AG04450 (cell line): ENCODE measurements at regions not wholly inside any gene's neighbourhood (a gene's known extent, or its start where the extent isn't known, plus 50 kb on each side); places are given as distances from the start of the nearest gene placed in this dataset.

Experiments
- CTCF ChIA-PET: fragments of 300-600, 350-600 bp; formaldehyde crosslinking; extraction: SDS; loops from one replicate; lab custom pipeline; 2022; ENCODE audit warnings: antibody characterized with exemption, inconsistent platforms; lab: Charles Lee
- POLR2A ChIA-PET: fragments of 350-600 bp; formaldehyde crosslinking; extraction: SDS; loops from one replicate; lab custom pipeline; 2021; ENCODE audit warnings: antibody characterized with exemption, inconsistent platforms; lab: Yijun Ruan, JAX
- DNase-seq: peaks from one replicate; pipeline ENCODE4 v3.0.0-alpha.2; 2011; ENCODE audit warnings: low read depth, low spot score
- H3K27ac ChIP-seq: one replicate; pipeline ENCODE4 v1.5.1; 2012; ENCODE audit warnings: low read depth, low read length, control low read depth
- H3K27me3 ChIP-seq: one replicate; pipeline ENCODE4 v1.6.0; 2012; ENCODE audit warnings: low read length; ENCODE audit not compliant: control insufficient read depth, insufficient read depth
- H3K4me3 ChIP-seq: 2 replicates; pipeline ENCODE4 v1.5.1; 2011; ENCODE audit warnings: mild to moderate bottlenecking, low read depth, low read length, control low read depth
- H3K9me3 ChIP-seq: 2 replicates; pipeline ENCODE4 v1.5.1; 2012; ENCODE audit warnings: low read length; ENCODE audit not compliant: control insufficient read depth, insufficient read depth
- TF ChIP-seq, protein P1 (sequence below): IDR thresholded peaks from 2 replicates; pipeline ENCODE4 v1.5.1; 2011; ENCODE audit warnings: low read depth, low read length, control low read depth, inconsistent platforms

DNA sequence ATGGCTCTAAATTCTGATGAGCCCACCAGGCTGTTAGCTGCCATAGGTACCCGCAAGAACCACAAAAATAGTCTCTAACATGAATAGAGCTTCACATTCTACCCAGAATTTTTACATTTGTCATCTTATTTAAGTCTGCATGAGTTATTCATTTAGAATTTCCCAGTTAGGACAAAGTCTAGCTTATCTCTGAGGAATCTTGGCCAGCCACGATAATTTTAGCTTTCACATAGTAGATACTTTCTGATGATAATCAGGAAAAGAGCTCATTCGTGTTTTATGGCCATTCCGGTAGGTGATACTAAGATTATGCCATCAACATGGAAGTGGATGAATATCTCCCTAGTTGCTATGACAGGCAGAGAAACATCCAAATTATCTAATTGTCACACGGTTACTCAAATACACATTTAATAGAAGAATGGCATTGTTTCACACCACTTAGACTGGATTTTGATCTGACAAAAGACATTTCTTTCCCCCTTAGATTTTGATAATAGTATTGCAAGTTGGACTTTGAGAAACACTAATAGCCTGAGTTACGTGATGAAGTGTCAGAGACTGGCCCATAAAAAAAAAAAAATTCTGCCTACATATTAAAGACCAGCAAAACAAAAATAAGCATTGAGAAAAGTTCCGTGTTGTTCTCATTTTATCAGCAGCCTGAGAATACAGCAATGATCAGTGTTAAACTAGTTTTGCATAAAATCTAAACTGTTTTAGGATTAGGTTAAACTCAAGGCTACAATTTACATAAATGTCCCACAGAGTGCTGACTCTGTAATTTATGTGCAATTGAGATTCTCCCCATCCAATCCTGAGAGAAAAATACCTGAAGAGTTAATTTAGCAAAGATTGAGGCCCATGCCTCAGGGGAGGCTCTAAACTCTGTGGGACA, 397.5 kb upstream of the ARID1B start:
- H3K4me3 ChIP-seq, result no peak overlapping the region
- TF ChIP-seq, protein P1, sequence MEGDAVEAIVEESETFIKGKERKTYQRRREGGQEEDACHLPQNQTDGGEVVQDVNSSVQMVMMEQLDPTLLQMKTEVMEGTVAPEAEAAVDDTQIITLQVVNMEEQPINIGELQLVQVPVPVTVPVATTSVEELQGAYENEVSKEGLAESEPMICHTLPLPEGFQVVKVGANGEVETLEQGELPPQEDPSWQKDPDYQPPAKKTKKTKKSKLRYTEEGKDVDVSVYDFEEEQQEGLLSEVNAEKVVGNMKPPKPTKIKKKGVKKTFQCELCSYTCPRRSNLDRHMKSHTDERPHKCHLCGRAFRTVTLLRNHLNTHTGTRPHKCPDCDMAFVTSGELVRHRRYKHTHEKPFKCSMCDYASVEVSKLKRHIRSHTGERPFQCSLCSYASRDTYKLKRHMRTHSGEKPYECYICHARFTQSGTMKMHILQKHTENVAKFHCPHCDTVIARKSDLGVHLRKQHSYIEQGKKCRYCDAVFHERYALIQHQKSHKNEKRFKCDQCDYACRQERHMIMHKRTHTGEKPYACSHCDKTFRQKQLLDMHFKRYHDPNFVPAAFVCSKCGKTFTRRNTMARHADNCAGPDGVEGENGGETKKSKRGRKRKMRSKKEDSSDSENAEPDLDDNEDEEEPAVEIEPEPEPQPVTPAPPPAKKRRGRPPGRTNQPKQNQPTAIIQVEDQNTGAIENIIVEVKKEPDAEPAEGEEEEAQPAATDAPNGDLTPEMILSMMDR, result no peak
- DNase-seq, result no peak
- H3K27me3 ChIP-seq, result no peaks in the 10 kb centered on the region
- ChIA-PET CTCF (no interaction called here), POLR2A (no interaction called here)
- no peaks in the 10 kb centered on the region for H3K9me3 ChIP-seq
- no peak overlapping the region for H3K27ac ChIP-seq

DNA sequence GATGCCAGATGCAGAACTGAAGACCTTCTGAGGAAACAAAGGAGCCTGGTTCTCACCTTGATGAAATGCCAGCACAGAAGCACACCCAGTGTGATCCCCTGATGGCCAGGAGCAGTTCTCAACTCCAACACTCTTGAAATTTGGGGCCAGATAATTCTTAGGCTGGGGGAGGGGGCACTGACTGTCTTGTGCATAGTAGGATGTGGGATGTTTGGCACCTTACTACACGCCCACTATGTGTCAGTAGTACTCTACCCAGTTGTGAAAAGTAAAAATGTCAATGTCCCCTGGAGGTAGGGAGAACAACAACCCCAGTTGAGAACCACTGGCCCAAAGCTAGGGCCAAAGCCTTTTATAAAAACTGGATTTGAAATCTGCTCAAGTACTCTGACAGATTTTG, 398.3 kb upstream of the ARID1B start:
- POLR2A ChIA-PET, result no interaction called here
- TF ChIP-seq, protein P1, result no peak
- DNase-seq, result no peak
- Histone ChIP-seq H3K27me3 (no peaks in the 10 kb centered on the region), H3K27ac (no peak overlapping the region), H3K4me3 (no peak overlapping the region), H3K9me3 (no peaks in the 10 kb centered on the region)
- CTCF ChIA-PET, result interaction anchor here (0.6 kb wide), 1 partner anchor 193 kb away, joined by 5 read pairs; no protein-coding TSS in a partner anchor

GRCh38 chr6:156376091-156376490, 401.1 kb upstream of the ARID1B start:
- ChIA-PET CTCF (no interaction called here), POLR2A (no interaction called here)
- H3K27ac ChIP-seq, result no peak overlapping the region
- DNase-seq, result no peak
- no peaks in the 10 kb centered on the region for H3K9me3 ChIP-seq
- no peaks in the 10 kb centered on the region for H3K27me3 ChIP-seq
- H3K4me3 ChIP-seq, result no peak overlapping the region
- TF ChIP-seq, protein P1, result no peak

DNA sequence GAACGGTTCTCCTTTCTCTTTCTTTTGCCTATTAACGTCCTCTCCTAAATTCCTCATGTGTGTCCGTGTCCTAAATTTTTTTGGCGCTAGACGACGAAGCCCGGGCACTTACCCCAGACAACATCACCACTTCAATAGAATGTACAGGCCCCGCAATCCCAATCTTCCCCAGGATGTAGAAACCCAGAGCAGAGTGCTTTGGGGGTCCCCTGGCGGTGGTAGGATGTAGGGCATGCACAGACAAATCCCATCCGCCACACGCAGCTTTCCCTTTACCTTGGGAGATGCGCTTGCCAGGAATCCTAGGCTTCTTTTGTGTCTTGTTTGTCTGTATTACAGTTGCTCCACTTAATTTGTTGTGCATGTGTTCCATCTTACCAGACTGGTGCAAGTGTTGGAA, 417.3 kb upstream of the ARID1B start:
- Histone ChIP-seq H3K9me3 (no peaks in the 10 kb centered on the region), H3K27me3 (no peaks in the 10 kb centered on the region), H3K27ac (no peak overlapping the region), H3K4me3 (no peak overlapping the region)
- TF ChIP-seq, protein P1, result peak; percentile 33
- CTCF ChIA-PET, result no interaction called here
- DNase-seq, result no peak
- POLR2A ChIA-PET, result no interaction called here

GRCh38 chr6:156352861-156353260, 424.3 kb upstream of the ARID1B start:
- POLR2A ChIA-PET, result no interaction called here
- Histone ChIP-seq H3K27ac (no peak overlapping the region), H3K4me3 (no peak overlapping the region), H3K9me3 (no peaks in the 10 kb centered on the region), H3K27me3 (no peaks in the 10 kb centered on the region)
- CTCF ChIA-PET, result no interaction called here
- TF ChIP-seq, protein P1, result no peak
- no peak for DNase-seq
